ENCODE measurements at regions not wholly inside any gene's neighbourhood (a gene's known extent, or its start where the extent isn't known, plus 50 kb on each side); places are given as distances from the start of the nearest gene placed in this dataset.

DNA sequence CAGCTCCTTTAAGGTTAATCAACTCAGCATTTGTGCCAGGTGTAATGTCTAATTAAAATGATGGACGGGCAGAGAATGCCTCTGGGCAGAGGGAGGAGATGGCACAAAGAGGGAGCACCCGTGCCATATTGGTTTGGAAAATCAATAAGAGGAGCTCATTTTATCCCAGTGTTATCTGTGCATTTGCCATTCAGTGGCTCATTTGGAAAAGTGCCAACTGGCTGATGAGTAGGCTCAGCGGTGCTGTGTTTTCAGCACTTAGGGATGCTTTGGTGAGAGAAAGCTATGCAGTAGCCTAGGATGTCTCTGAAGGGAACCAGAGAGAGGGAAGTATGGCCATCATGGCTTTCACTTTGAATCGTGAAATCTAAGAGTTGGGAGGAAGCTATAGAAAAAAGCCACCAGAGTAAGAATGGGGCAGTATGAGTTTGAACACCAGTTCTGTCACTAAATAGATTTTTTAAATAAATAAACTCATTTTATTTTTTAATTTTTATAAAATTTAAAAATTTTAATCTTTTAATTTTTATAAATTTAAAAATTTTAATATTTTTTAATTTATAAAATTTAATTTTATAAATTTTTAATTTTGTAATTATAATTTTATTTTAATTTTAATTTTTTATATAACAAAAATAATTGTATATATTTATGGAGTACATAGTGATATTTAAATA is 472.8 kb downstream of the BRINP1 start:
- Mint-ChIP-seq H3K27me3 (ENCODE audit: low read depth) (no peaks in the 10 kb centered on the region), H3K36me3 (ENCODE audit: low read depth) (no peaks in the 10 kb centered on the region), H3K4me3 (no peak overlapping the region), H3K4me1 (ENCODE audit: low read depth) (no peaks in the 10 kb centered on the region), H3K9me3 (peaks cover 19% of the 10 kb centered on the region), H3K27ac (no peak overlapping the region)
- no peak for DNase-seq (ENCODE audit: low spot score)

DNA sequence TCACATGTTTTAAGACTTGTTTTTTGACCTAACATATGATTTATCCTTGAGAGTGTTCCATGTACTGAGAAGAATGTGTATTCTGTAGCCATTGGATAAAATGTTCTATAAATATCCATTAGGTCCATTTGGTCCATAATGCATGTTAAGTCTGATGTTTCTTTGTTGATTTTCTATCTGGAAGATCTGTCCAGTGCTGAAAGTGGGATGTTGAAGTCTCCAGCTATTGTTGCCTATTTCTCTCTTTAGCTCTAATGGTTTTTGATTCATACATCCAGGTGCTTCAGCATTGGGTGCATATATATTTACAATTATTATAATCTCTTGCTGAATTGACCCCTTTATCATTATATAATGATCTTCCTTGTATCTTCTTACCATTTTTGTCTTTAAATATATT is 451.1 kb downstream of the BRINP1 start:
- Mint-ChIP-seq H3K9me3 (peaks cover 42% of the 10 kb centered on the region), H3K36me3 (ENCODE audit: low read depth) (no peaks in the 10 kb centered on the region), H3K4me3 (no peak overlapping the region), H3K4me1 (ENCODE audit: low read depth) (no peaks in the 10 kb centered on the region), H3K27ac (no peak overlapping the region), H3K27me3 (ENCODE audit: low read depth) (no peaks in the 10 kb centered on the region)
- no peak for DNase-seq (ENCODE audit: low spot score)

DNA sequence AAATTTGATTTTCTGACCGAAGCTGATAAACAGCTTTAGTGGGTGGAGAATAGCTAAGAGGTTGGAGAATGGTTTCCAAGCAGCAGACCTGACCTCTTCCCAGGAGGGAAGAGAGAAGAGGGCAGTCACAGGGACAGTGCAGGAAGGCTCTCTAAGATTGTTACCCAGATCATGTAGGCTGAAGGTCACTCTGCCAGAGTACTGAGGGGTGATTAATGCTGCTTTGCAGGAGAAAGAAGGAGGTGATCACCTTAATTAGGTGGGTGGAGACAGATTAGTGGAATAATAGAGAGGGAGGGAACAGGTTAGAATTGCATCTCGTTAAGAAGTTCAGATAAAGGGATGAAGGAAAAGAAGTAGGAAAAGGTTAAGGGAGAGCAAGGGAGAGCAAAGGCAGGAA is 440.5 kb downstream of the BRINP1 start:
- Mint-ChIP-seq H3K27ac (no peak overlapping the region), H3K4me1 (ENCODE audit: low read depth) (no peaks in the 10 kb centered on the region), H3K27me3 (ENCODE audit: low read depth) (no peaks in the 10 kb centered on the region), H3K9me3 (peaks cover under 1% of the 10 kb centered on the region), H3K36me3 (ENCODE audit: low read depth) (no peaks in the 10 kb centered on the region), H3K4me3 (no peak overlapping the region)
- no peak for DNase-seq (ENCODE audit: low spot score)

DNA sequence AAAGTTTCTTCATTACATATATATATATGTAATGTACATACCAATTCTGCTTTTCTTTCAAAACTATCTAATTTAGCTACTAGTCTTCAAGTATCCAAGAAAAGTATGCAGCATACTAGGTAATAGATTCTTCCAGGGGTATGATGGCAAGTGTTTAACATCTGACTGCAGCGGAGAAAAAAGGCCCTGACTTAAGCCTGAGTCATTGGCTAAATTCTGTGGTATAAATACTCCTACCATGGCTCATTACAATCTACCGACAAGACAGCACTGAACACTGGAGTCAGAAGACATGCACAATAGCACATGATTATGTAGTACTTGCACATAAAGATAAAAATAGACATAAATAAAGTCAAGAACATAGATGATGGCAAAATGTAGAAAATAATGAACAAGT is 439.9 kb downstream of the BRINP1 start:
- no peak for DNase-seq (ENCODE audit: low spot score)
- H3K4me3 Mint-ChIP-seq: no peak overlapping the region
- no peaks in the 10 kb centered on the region for H3K4me1 Mint-ChIP-seq (ENCODE audit: low read depth)
- peaks cover 5% of the 10 kb centered on the region for H3K9me3 Mint-ChIP-seq
- no peaks in the 10 kb centered on the region for H3K36me3 Mint-ChIP-seq (ENCODE audit: low read depth)
- H3K27me3 Mint-ChIP-seq (ENCODE audit: low read depth): no peaks in the 10 kb centered on the region
- no peak overlapping the region for H3K27ac Mint-ChIP-seq

DNA sequence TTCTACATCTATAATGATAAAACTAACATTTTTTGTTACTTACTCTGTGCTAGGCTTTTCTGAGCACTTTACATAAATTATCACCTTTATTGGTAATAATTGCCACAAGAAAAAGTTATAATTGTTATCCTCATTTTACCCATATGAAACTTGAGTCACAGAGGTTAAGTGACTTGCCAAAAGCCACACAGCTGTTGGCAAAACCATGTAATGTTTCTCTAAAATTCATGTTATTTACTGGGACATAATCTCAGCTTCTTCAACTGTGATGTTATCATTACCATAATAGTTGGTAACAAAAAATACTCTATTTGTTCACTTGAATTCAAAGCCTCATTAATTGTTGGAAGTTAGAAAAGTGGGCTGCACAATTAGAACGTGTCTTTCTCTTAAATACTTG is 437.3 kb downstream of the BRINP1 start:
- no peak for DNase-seq (ENCODE audit: low spot score)
- Mint-ChIP-seq H3K36me3 (ENCODE audit: low read depth) (no peaks in the 10 kb centered on the region), H3K4me1 (ENCODE audit: low read depth) (no peaks in the 10 kb centered on the region), H3K9me3 (peaks cover 9% of the 10 kb centered on the region), H3K27me3 (ENCODE audit: low read depth) (no peaks in the 10 kb centered on the region), H3K4me3 (no peak overlapping the region), H3K27ac (no peak overlapping the region)

DNA sequence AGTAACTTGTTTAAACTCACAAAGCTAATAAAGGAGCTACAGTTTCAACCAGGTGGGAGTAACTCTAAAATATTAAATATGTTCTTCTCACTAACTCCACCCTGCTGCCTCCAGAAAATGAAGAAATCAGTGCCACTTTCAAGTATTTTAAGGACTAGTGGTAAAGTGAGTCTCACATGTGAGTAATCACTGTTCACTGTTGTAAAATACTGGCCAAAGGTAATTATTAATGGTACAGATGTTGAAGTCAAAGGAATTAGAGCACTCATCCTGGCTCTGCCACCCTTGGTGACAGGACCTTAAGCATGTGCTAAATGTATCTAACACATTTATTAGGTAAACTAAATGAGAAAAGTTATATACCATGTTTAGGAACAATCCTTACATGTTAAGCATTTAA is 430.7 kb downstream of the BRINP1 start:
- DNase-seq (ENCODE audit: low spot score): no peak
- H3K27me3 Mint-ChIP-seq (ENCODE audit: low read depth): no peaks in the 10 kb centered on the region
- H3K9me3 Mint-ChIP-seq: peaks cover 9% of the 10 kb centered on the region
- H3K36me3 Mint-ChIP-seq (ENCODE audit: low read depth): no peaks in the 10 kb centered on the region
- no peaks in the 10 kb centered on the region for H3K4me1 Mint-ChIP-seq (ENCODE audit: low read depth)
- no peak overlapping the region for H3K4me3 Mint-ChIP-seq
- H3K27ac Mint-ChIP-seq: no peak overlapping the region

DNA sequence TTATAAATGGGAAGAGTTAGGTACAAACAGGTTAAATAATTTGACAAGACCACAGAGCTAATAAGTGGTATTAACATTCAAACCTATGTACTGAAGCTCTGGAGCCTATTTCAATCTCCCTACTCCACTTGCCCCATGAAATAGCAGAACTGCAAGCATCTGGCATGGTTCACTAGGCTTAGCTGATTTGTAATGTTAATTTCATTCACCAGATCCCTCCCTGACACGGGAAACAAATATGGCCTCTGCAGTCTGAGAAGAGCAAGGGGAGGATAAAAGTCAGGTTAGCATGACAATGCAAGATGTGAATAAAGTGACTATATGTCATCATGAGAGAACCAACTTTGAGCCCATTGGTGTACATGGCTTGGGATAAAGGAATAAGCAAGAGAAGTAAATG is 428.8 kb downstream of the BRINP1 start:
- Mint-ChIP-seq H3K27me3 (ENCODE audit: low read depth) (no peaks in the 10 kb centered on the region), H3K4me1 (ENCODE audit: low read depth) (no peaks in the 10 kb centered on the region), H3K9me3 (no peaks in the 10 kb centered on the region), H3K36me3 (ENCODE audit: low read depth) (no peaks in the 10 kb centered on the region), H3K27ac (no peak overlapping the region), H3K4me3 (no peak overlapping the region)
- DNase-seq (ENCODE audit: low spot score): no peak

DNA sequence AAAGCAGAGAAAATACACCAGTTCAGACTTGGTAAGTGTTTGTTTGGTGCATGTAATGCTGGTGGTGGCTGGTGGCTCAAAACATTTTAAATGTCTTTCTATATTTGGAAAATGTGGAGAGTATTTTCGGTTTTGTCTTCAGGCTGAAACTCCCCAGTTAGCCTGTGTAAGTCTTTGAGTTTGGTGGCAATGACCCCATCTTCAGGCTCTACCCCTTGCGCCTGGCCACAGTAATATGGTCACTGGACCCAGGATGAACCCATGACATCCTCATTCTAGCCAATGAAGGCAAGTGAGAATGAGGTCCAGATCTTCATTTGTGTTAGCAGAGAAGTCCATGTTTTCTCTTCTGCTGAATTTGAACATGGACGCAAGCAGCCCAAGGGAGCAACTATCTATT is 422.6 kb downstream of the BRINP1 start:
- Mint-ChIP-seq H3K4me3 (no peak overlapping the region), H3K9me3 (no peaks in the 10 kb centered on the region), H3K27me3 (ENCODE audit: low read depth) (no peaks in the 10 kb centered on the region), H3K36me3 (ENCODE audit: low read depth) (no peaks in the 10 kb centered on the region), H3K27ac (no peak overlapping the region), H3K4me1 (ENCODE audit: low read depth) (no peaks in the 10 kb centered on the region)
- DNase-seq (ENCODE audit: low spot score): no peak

DNA sequence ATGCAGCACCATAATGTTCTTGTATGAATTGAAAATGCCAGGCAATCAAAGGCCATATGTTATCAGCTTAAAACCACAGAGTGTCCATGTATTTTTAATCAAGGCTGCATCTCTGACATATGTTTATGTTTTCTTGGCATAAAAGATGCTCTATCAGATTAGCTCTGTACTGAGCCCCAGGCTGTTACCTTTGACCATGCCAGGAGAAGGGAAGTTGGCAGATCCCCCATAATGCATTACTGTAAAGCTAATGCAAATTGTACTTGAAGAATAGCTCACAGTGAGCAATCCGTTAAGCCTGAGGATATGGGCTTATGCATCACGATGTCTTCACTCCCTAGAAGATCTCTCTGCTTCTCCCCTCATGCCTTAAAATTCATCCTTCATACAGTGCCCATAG is 414.4 kb downstream of the BRINP1 start:
- Mint-ChIP-seq H3K36me3 (ENCODE audit: low read depth) (no peaks in the 10 kb centered on the region), H3K27ac (no peak overlapping the region), H3K27me3 (ENCODE audit: low read depth) (no peaks in the 10 kb centered on the region), H3K9me3 (no peaks in the 10 kb centered on the region), H3K4me3 (no peak overlapping the region), H3K4me1 (ENCODE audit: low read depth) (no peaks in the 10 kb centered on the region)
- no peak for DNase-seq (ENCODE audit: low spot score)

DNA sequence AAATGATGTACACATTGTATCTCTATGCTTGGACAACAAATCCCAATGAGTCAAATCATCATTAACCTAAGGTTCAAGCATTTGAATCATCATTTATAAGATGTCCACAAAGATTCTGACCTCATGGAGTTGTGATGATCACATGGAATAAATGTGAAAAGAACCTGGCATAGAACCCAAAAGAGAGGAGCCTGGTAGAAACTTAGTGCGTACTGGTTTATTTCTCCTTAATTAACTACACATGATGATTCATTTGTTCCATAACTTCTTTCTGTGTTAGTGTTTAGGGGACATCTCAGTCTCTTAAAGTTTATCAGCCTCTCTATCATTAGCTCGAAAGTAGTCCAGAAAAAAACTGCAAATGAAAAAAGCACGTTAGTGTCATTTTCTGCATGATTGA is 411.6 kb downstream of the BRINP1 start:
- Mint-ChIP-seq H3K4me3 (no peak overlapping the region), H3K4me1 (ENCODE audit: low read depth) (no peaks in the 10 kb centered on the region), H3K27me3 (ENCODE audit: low read depth) (no peaks in the 10 kb centered on the region), H3K27ac (no peak overlapping the region), H3K9me3 (no peaks in the 10 kb centered on the region), H3K36me3 (ENCODE audit: low read depth) (no peaks in the 10 kb centered on the region)
- no peak for DNase-seq (ENCODE audit: low spot score)

DNA sequence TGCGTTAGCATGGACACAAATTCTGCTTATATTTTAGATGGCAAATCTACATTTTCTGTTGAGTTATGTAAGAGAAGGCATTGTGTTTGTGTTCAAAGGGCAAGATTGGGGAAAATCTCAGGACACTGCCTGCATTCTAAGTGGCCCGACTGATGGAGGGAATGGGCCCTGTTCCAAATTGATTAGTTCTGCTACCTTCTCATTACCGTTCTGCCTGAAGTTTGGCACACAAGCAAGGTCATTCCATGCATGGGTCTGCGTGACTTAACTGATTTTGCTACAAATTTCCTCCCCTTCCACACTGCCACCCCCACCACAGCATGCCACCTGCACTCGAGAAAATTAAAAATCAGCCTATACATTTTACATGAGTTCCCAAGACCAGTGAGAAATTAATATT is 409.9 kb downstream of the BRINP1 start:
- no peak overlapping the region for H3K4me3 Mint-ChIP-seq
- no peak for DNase-seq (ENCODE audit: low spot score)
- no peaks in the 10 kb centered on the region for H3K27me3 Mint-ChIP-seq (ENCODE audit: low read depth)
- no peak overlapping the region for H3K27ac Mint-ChIP-seq
- no peaks in the 10 kb centered on the region for H3K4me1 Mint-ChIP-seq (ENCODE audit: low read depth)
- H3K9me3 Mint-ChIP-seq: no peaks in the 10 kb centered on the region
- H3K36me3 Mint-ChIP-seq (ENCODE audit: low read depth): no peaks in the 10 kb centered on the region

DNA sequence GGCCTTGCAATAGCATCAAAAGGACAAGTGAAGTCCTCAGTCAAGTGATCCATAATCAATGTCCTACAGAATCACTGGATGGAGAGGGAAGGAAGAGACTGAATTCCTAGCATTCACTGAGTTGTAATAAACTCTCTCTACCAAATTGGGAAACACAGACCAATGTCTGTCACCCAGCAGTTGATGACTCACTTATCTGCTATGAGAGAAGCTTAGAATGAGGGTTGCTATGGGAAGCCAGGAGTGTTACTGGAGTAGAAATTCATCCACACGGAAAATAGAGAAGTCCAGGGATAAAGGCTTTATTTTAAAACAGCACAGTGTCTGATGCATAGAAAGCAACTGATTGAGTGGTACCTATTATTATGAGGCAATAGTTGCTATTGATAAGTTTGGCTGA is 407.4 kb downstream of the BRINP1 start:
- no peaks in the 10 kb centered on the region for H3K9me3 Mint-ChIP-seq
- no peaks in the 10 kb centered on the region for H3K27me3 Mint-ChIP-seq (ENCODE audit: low read depth)
- no peak overlapping the region for H3K4me3 Mint-ChIP-seq

DNA sequence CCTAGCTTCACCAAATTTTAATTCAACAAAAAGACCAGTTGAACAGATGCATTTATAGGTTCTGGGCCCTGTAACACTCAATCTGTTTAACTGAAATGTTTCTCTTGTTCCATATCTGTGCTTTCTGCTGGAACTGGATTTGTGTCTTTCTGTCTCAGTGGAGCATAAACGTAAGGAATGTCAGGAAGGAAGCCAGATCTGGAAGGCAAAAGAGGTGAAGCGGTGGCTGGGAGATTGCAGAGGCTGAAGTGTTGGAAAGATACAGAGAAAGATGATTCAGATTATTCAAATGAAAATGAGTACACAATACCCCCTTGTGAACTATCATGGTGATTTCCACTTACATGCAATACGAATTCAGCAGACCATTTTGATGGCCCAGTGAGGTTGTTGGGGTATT is 406.8 kb downstream of the BRINP1 start:
- DNase-seq (ENCODE audit: low spot score): no peak
- Mint-ChIP-seq H3K27me3 (ENCODE audit: low read depth) (no peaks in the 10 kb centered on the region), H3K4me3 (no peak overlapping the region), H3K36me3 (ENCODE audit: low read depth) (no peaks in the 10 kb centered on the region), H3K4me1 (ENCODE audit: low read depth) (no peaks in the 10 kb centered on the region), H3K9me3 (no peaks in the 10 kb centered on the region), H3K27ac (no peak overlapping the region)

More for the DNA sequence above, 407.4 kb downstream of the BRINP1 start:
- no peak for DNase-seq (ENCODE audit: low spot score)
- no peaks in the 10 kb centered on the region for H3K36me3 Mint-ChIP-seq (ENCODE audit: low read depth)
- H3K4me1 Mint-ChIP-seq (ENCODE audit: low read depth): no peaks in the 10 kb centered on the region
- no peak overlapping the region for H3K27ac Mint-ChIP-seq

DNA sequence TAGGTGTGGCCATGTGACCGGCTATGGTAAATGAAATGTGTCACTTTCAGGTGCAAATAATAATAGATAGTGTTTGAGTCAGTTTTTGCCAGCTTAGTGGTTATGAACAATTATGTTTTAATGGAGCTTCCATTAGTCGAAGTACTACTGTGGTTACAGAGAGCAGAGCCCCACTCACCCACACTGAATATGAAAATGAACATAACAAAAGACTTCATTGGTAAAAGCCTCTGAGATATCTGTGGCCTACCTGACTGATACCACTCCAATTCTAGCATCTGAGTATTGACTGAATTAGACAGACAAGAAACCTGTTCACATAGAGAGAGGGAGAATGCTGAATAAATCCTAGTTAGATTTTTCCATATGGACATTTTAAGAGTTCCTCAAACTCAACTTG is 405.6 kb downstream of the BRINP1 start:
- H3K27ac Mint-ChIP-seq: no peak overlapping the region
- H3K4me3 Mint-ChIP-seq: no peak overlapping the region
- no peaks in the 10 kb centered on the region for H3K4me1 Mint-ChIP-seq (ENCODE audit: low read depth)
- no peak for DNase-seq (ENCODE audit: low spot score)
- no peaks in the 10 kb centered on the region for H3K27me3 Mint-ChIP-seq (ENCODE audit: low read depth)
- peaks cover 8% of the 10 kb centered on the region for H3K9me3 Mint-ChIP-seq
- no peaks in the 10 kb centered on the region for H3K36me3 Mint-ChIP-seq (ENCODE audit: low read depth)

DNA sequence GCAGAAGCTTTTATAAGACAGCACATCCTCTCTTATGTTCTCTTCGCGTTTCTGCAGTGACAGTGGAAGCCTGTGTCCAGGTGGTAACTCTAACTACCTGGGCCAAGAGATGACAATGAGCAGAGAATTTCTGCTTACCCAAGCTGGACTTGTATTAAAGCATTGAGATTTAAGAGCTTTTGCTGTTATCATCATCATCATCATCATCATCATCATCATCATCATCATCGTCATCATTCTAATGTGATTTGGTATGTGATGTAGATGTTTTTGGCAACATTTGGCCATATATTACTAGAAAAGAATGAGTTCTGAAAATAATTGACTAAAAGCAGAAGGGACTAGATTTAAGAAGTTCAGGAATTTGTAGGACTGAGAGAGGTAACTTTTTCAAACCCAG is 401.3 kb downstream of the BRINP1 start:
- Mint-ChIP-seq H3K36me3 (ENCODE audit: low read depth) (no peaks in the 10 kb centered on the region), H3K9me3 (peaks cover 12% of the 10 kb centered on the region), H3K27me3 (ENCODE audit: low read depth) (no peaks in the 10 kb centered on the region), H3K4me1 (ENCODE audit: low read depth) (no peaks in the 10 kb centered on the region), H3K4me3 (no peak overlapping the region), H3K27ac (no peak overlapping the region)
- DNase-seq (ENCODE audit: low spot score): no peak

Measured in T-helper 2 cell treated with Interferon-gamma antibody and Interleukin-4, amounts not matched to agents 5 μg/mL and 100 μg/mL, for 36 hours (primary cell).